GM12878 (cell line): ENCODE measurements at regions not wholly inside any gene's neighbourhood (a gene's known extent, or its start where the extent isn't known, plus 50 kb on each side); places are given as distances from the start of the nearest gene placed in this dataset. TPM values are rescaled to one million over a fixed set of nuclear protein-coding genes. Genes with fewer than 3 reads are reported as not detected.

Experiments used
- microRNA-seq: library from miRNA; unstranded; fragments of <30 nt; microRNA quantifications from one replicate; pipeline ENCODE4, GENCODE V29; 2018
- small RNA-seq: library from RNA; depleted of rRNA; stranded (forward); fragments of <200 nt; gene quantifications from one replicate; pipeline ENCODE3, GENCODE V24; 2014

Small RNAs in the stretch of these regions (microRNA-seq; reads per million reads assigned to microRNA genes)
- gene MIR8052, result not detected

Small RNAs in the stretch of these regions (small RNA-seq; reads per million reads assigned to genes)
- gene AP004371.1, result not detected
- gene MIR8052, result not detected
